Activated naive CD4-positive, alpha-beta T cell treated with anti-CD3 and anti-CD28 coated beads, Interleukin-2, amount 50 U/mL, for 24 hours (primary cell): ENCODE measurements at regions not wholly inside any gene's neighbourhood (a gene's known extent, or its start where the extent isn't known, plus 50 kb on each side); places are given as distances from the start of the nearest gene placed in this dataset.

Experiments
- H3K27ac Mint-ChIP-seq: one replicate; pipeline ENCODE4 v1.8.0; 2021; ENCODE audit warnings: mild to moderate bottlenecking, mixed read lengths
- H3K27me3 Mint-ChIP-seq: one replicate; pipeline ENCODE4 v1.8.0; 2021; ENCODE audit warnings: mixed read lengths
- H3K36me3 Mint-ChIP-seq: one replicate; pipeline ENCODE4 v1.8.0; 2021; ENCODE audit warnings: mixed read lengths
- H3K4me1 Mint-ChIP-seq: one replicate; pipeline ENCODE4 v1.8.0; 2021; ENCODE audit warnings: mixed read lengths
- H3K4me3 Mint-ChIP-seq: one replicate; pipeline ENCODE4 v1.8.0; 2021; ENCODE audit warnings: mild to moderate bottlenecking, mixed read lengths
- H3K9me3 Mint-ChIP-seq: one replicate; pipeline ENCODE4 v1.8.0; 2021; ENCODE audit warnings: mixed read lengths

DNA sequence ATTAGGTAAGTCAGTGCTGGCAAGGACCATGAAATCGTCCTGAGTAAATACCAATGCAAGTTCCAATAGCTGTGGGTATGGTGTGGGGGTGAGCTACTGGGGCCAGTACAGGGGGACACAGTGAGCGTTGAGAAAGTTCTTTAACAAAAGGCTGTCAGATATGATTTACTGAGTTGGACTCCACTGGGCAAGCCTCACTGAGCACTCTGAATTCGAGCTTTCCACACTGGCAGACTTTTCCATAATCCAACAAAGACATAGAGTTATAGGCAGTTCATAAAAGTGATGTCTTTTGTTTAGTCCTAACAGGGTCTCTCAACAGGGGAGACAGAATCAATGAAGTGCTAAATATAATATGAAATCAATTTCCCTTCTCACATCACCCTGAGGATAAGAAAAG lies 489.0 kb downstream of the KCNJ2 start:
- Mint-ChIP-seq H3K4me1 (no peaks in the 10 kb centered on the region), H3K4me3 (no peak overlapping the region), H3K27me3 (no peaks in the 10 kb centered on the region), H3K27ac (no peak overlapping the region), H3K9me3 (no peaks in the 10 kb centered on the region), H3K36me3 (no peaks in the 10 kb centered on the region)

DNA sequence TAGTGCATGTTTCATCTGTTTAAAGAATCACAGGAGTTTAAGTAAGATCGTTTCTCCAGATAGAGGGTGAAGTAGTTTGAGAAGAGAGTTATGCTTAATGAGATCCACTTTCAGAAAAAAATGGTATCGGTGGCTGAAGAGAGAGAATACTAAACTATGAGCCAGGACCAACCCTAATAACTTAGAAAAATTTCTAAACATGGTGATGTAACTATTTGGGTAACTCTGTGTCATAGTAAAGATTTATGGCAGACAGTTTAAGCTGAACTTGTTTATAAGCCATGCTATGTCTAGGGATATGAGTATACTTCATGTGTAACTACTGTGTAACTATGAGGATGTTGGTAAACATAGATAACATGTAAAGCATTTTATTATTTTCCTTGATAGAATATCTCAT lies 489.5 kb downstream of the KCNJ2 start:
- no peaks in the 10 kb centered on the region for H3K36me3 Mint-ChIP-seq
- H3K9me3 Mint-ChIP-seq = no peaks in the 10 kb centered on the region
- no peak overlapping the region for H3K4me3 Mint-ChIP-seq
- H3K4me1 Mint-ChIP-seq = no peaks in the 10 kb centered on the region
- H3K27me3 Mint-ChIP-seq = no peaks in the 10 kb centered on the region
- H3K27ac Mint-ChIP-seq = no peak overlapping the region

DNA sequence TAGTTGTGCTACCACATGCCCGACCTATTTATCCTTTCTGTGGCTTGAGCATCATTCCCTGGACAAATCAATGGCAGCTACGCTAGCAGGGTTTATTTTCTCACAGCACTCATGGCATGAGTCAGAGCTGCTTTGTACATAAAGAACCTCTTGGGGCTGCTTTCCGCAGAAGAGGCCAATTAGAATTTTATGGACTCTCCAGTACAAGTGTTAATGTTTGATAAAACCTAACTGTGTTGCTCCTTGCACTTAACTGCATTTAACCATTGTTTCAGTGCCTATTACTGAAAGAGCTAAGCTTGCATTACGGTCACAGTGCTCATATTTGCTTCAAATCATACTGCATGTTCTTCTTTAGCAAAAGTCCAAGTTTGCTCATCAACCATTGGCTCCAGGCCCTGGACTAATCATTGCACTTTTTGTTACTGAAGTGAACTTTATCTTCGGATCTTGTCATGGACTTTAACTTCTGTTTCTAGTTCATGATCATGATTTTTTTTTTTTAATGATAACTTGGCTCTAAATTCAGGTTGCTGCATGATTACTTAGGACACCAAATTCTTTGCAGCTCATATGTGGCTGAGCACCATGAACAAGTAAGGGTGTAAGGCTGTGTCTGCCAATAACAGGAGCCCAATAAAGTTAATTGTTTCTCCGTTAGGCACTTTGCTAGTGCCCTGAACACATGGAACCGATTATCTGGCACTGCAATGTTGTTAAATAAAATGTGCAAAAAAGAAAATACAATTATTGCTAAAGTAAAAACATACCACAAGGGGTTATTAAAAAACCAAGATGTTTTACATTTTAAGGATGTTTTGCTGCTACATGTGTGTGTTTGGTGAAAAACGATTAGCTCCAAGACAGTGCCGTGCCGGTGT lies 492.2 kb downstream of the KCNJ2 start:
- no peak overlapping the region for H3K4me3 Mint-ChIP-seq
- no peaks in the 10 kb centered on the region for H3K9me3 Mint-ChIP-seq
- H3K36me3 Mint-ChIP-seq = no peaks in the 10 kb centered on the region
- no peaks in the 10 kb centered on the region for H3K27me3 Mint-ChIP-seq
- no peak overlapping the region for H3K27ac Mint-ChIP-seq
- no peaks in the 10 kb centered on the region for H3K4me1 Mint-ChIP-seq

DNA sequence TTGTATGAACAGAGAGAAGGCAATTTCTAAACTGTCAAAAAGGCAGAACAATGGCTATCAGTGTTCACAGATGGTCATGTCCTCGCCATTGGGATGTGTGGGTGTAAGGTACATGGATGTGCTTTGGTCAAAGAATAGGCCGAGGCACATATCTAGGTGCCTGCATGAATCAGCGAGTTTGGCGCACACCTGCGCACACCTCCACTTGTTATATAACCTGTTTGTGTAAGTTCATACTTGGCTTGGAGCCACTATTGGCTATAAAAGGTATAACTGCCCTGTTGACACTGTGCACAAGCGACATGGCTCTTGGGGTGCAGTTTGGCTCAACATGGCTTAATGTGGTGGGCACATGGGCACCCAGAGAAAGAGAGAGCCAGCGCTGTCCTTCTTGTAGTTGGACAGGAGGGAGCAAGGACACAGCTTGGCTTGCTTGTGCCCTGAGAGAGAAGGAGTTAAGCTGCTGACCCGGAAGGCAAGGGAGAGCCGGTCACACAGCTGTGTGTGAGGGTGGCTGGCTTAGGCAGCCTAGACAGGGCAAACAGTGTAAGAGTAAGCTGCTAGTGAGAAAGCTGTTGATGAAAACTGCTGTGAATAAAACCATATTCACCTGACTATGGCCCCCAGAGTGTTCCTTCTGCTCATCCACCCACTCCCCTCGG lies 499.1 kb downstream of the KCNJ2 start:
- Mint-ChIP-seq H3K27me3 (no peaks in the 10 kb centered on the region), H3K27ac (no peak overlapping the region), H3K4me1 (no peaks in the 10 kb centered on the region), H3K4me3 (no peak overlapping the region), H3K36me3 (no peaks in the 10 kb centered on the region), H3K9me3 (no peaks in the 10 kb centered on the region)

DNA sequence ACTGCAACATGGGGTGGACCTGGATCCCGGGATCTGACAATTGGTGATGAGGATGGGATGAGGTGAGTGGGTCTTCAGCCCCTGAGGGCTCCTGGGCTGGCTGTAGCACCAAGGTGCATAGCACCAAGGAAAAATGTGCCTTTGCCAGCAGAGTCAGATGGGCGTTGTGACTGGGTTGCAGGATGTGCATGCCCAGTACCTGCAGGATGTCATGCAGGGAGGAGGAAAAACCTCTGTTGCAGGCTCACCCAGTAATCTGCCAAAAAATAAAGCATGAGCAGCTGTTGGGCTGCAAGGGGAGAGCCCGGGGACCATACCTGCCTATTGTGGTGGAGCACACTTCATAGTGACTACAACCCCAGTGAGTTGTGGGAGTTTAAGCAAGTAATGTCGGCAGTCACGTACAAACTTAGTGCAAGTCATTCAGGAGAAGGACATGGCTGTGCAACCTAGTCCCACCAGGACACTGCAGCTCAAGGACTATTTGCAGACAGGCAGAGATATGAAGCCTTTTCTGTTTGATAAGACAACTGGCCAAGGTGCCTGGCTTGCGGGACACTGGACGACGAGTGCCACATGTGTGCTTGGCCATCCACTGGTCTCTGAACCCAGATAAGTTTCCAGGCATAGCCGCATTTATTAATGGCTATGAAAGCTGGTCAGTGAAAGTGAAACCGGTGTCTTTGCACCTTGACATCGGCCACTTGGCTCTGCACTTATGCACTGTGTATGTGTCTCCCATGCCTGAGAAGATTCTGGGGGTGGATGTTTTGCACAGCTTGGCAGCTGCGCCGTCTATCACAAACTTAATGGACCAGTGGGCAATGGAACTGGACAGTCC lies 499.8 kb downstream of the KCNJ2 start:
- Mint-ChIP-seq H3K36me3 (no peaks in the 10 kb centered on the region), H3K9me3 (no peaks in the 10 kb centered on the region), H3K27ac (no peak overlapping the region), H3K4me1 (no peaks in the 10 kb centered on the region), H3K27me3 (no peaks in the 10 kb centered on the region), H3K4me3 (no peak overlapping the region)

DNA sequence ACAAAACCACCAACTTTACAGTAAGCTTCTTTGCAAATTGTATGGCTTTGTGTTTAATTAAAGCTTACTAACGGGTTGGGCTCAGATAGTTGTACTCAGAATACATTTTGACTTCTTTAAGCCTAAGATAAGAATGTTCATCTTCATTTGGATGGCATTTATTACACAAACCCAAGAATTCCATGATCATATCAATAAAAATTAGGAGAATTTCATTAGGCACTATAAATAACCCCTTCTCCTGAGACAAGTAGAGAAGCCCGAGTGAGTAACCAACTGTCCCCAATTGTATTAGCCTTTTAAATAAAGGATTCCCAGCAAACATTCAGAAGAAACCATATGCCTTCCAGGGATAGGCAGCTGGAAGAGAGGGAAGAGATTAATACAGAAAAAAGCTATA lies 504.7 kb downstream of the KCNJ2 start:
- no peaks in the 10 kb centered on the region for H3K27me3 Mint-ChIP-seq
- no peak overlapping the region for H3K4me3 Mint-ChIP-seq
- no peaks in the 10 kb centered on the region for H3K36me3 Mint-ChIP-seq
- no peak overlapping the region for H3K27ac Mint-ChIP-seq
- H3K9me3 Mint-ChIP-seq = no peaks in the 10 kb centered on the region
- no peaks in the 10 kb centered on the region for H3K4me1 Mint-ChIP-seq

DNA sequence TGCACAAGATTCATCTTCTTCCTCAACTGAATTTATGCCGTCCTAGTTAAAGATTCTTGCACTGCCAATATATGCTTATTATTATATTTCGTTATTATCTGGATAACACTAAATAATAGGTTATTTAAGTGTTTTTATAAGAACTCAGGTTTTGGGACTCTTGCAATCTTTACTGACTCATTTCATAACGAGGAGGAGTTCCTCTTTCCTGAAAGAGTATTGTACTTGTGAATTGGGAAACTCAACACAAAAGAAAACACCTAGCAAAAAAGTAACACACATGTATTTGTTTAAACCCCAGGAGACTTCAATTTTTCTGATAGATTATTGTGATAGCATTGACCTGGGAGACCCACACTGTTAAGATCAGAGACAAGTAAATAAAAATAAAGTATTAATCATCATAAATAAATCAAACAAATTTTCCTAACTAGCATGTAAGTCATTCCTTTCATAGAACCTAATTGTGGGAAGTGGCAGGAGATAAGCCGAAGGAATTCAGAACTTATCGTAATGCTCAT lies 505.8 kb downstream of the KCNJ2 start:
- H3K4me3 Mint-ChIP-seq = no peak overlapping the region
- no peaks in the 10 kb centered on the region for H3K9me3 Mint-ChIP-seq
- no peaks in the 10 kb centered on the region for H3K4me1 Mint-ChIP-seq
- H3K36me3 Mint-ChIP-seq = no peaks in the 10 kb centered on the region
- no peaks in the 10 kb centered on the region for H3K27me3 Mint-ChIP-seq
- no peak overlapping the region for H3K27ac Mint-ChIP-seq

DNA sequence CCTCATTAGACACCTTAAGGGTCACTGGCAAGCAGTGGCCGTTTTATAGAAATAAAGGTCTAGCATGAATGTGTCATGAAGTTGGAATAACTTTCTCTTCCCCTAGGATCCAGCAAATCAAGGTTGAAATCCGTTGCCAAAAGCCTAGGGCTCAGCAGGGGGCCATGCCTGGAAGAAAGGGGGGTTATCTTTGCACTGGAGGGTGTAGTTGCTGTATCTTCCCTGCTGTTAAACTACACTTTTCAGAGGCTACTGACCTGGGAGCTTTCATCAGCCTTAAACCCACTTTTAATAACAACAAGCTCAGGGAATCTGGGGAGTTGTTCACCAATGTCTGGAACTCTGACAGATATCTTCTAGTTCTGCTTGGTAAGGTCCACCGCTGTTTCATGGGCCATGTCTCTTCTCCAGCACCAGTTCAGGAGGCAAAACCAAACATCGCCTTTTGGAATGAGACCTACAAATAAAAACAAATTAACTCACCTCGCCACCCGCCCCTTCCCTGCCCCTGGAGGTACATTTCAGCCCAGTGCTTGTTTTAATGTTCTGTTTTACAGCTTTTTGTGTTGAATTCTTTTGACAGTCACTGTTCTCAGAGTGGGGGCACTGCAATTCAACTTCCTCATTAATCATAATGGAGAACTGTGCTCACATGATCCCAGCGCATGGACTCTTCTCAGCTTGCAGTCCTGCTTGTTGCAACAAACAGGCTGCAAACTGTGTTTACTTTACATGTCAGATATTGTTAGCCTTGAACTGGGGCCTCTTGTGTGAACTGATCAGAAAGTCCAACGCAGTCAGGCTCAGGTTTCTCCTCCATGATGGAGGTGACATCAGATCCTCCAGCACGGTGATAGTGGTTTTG lies 508.7 kb downstream of the KCNJ2 start:
- no peak overlapping the region for H3K27ac Mint-ChIP-seq
- H3K4me3 Mint-ChIP-seq = no peak overlapping the region
- H3K9me3 Mint-ChIP-seq = no peaks in the 10 kb centered on the region
- no peaks in the 10 kb centered on the region for H3K4me1 Mint-ChIP-seq
- no peaks in the 10 kb centered on the region for H3K27me3 Mint-ChIP-seq
- no peaks in the 10 kb centered on the region for H3K36me3 Mint-ChIP-seq

DNA sequence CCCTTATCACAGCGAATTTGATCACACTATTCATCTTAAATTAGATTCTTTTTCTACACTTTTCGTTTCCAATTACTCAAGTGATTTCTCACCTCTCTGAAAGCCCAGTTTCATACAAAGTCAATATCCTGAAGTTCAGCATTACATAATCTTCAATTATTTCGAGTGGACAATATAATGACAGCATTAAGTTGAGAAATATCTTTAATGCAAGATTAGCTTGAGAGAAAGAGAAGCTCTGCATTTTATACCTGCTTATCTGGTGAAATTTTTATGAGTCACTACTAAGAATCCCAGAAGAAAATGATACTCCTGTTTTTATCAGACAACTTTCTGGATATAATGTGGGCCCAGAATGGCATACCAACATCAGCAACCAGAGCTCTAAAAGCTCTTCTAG lies 509.6 kb downstream of the KCNJ2 start:
- H3K27me3 Mint-ChIP-seq = no peaks in the 10 kb centered on the region
- no peaks in the 10 kb centered on the region for H3K9me3 Mint-ChIP-seq
- no peaks in the 10 kb centered on the region for H3K36me3 Mint-ChIP-seq
- H3K4me1 Mint-ChIP-seq = no peaks in the 10 kb centered on the region
- H3K27ac Mint-ChIP-seq = no peak overlapping the region
- no peak overlapping the region for H3K4me3 Mint-ChIP-seq

DNA sequence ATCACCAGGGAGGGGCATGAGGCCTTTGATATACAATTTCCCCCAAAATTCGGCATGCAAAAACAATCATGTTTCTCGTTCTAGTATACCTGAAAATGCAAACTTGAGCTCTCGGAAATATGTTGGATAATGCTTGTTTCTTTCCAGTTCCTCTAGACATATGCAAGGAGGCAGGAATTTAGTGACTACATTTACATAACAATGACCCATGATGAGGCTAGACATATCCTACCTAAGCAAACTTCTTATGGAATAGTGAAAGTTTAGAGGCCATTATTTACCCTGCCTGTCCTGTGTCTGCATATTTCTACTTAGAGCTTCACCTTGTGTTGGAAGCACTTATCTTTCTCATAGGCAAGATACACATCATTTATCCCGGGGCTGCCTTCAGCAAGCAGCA lies 514.6 kb downstream of the KCNJ2 start:
- H3K4me3 Mint-ChIP-seq = no peak overlapping the region
- H3K9me3 Mint-ChIP-seq = peaks cover 4% of the 10 kb centered on the region
- H3K27me3 Mint-ChIP-seq = no peaks in the 10 kb centered on the region
- no peaks in the 10 kb centered on the region for H3K4me1 Mint-ChIP-seq
- no peak overlapping the region for H3K27ac Mint-ChIP-seq
- no peaks in the 10 kb centered on the region for H3K36me3 Mint-ChIP-seq

DNA sequence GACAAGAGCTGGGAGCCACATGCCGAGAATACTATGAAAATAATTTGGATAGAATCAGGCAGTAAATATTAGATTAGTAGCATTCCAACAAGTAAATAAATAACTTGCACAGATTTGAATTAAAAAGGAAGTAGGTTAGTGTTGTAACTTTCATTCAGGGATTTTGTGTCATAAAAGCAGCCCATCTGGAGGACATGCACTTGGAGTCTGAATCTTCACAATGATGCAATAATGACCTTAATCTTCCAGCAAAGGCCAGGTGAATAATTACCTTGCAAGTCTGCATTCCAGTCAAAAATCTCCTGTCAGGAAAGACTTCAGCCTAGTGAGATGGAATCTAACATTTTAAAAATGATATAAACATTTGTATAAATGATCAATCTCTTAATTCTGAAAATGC lies 518.1 kb downstream of the KCNJ2 start:
- Mint-ChIP-seq H3K36me3 (no peaks in the 10 kb centered on the region), H3K4me1 (no peaks in the 10 kb centered on the region), H3K27me3 (no peaks in the 10 kb centered on the region), H3K9me3 (peaks cover 4% of the 10 kb centered on the region), H3K4me3 (no peak overlapping the region), H3K27ac (no peak overlapping the region)

DNA sequence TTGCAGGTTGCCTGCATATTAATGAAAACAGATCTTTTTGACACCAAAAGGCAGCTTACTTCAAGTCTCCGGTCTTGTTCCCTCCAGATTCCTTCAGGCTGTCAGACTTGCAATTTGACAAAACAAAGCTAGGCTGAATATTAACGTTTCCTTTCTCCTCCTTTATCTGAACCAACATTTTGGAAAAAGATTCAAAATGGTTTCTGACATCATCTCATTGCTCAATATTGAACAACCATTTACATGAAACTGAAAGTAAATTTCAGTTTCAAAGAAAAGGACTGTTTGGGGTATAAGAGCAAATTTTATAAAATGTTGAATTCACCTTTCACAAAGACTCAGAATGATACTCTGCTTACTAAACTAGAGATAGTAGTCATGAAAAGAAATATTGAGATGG lies 521.8 kb downstream of the KCNJ2 start:
- Mint-ChIP-seq H3K27ac (no peak overlapping the region), H3K27me3 (no peaks in the 10 kb centered on the region), H3K4me3 (no peak overlapping the region), H3K36me3 (no peaks in the 10 kb centered on the region), H3K9me3 (peaks cover 1% of the 10 kb centered on the region), H3K4me1 (no peaks in the 10 kb centered on the region)

DNA sequence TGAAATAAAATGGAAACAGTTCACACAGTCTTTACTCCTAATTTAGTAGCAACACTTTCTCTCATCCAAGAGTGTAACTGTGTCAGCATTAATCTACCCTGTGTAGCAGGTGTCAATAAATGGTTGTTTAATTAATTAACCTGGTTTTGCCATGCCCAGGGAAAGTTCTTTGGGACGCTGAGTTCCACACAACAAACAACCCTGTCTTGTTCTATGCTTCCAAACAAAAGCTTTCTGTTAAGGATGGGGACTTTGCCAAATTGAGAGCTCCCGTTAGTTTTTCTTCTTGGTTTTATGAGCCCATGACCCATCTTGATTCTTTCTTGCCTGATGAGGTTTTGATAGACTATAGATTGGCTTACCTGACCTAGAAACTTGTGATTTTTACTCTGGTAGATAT lies 530.1 kb downstream of the KCNJ2 start:
- no peaks in the 10 kb centered on the region for H3K36me3 Mint-ChIP-seq
- no peak overlapping the region for H3K4me3 Mint-ChIP-seq
- H3K9me3 Mint-ChIP-seq = no peaks in the 10 kb centered on the region

DNA sequence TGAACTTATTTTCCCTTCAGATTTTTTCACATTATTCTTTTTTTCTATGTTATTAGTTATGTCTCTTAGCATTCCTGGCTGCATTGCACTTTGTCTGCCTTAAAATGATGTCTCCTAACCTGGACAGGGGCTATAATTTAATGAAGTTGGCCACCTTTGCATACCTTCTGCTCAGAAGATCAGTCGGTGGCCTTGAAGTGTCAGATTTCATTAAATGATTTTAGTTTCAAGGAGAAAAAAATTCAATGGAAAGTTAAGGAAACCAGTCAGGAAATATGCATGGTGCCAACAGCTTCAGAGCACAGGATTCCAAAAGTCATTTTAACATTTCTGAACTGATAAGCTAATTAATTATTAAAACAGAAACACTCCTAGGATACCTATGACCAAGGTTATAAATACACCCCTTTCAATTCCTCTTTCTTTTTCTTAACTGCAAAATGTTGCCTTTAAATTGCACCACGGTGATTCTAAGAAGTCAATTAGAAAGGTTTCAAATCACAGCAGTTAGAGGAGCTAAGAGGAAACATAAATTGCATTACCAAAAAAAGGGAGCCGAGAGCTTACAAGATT lies 533.4 kb downstream of the KCNJ2 start:
- H3K4me3 Mint-ChIP-seq = no peak overlapping the region
- H3K36me3 Mint-ChIP-seq = no peaks in the 10 kb centered on the region
- H3K4me1 Mint-ChIP-seq = no peaks in the 10 kb centered on the region
- no peaks in the 10 kb centered on the region for H3K9me3 Mint-ChIP-seq
- no peak overlapping the region for H3K27ac Mint-ChIP-seq
- no peaks in the 10 kb centered on the region for H3K27me3 Mint-ChIP-seq

More for the DNA sequence above, 530.1 kb downstream of the KCNJ2 start:
- Mint-ChIP-seq H3K27me3 (no peaks in the 10 kb centered on the region), H3K4me1 (no peaks in the 10 kb centered on the region), H3K27ac (no peak overlapping the region)

DNA sequence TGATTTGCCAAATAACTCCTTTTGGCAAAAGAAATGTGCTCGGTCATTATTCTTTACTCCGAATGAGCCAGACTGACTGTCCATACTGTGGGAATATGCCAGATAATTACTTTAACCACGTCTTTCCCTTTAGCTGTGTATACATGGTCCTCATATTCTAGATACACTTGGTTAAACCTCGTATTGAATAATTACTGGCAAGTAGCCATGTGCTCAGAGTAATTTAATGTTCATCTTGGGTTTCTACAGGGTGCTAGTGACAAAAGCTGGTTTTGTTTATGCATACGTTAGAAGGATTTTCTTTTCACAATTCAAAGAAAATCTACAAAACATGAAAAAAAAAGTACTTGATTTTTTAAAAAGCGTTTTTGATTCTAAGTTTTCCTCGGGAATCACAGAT lies 540.3 kb downstream of the KCNJ2 start:
- no peaks in the 10 kb centered on the region for H3K27me3 Mint-ChIP-seq
- H3K36me3 Mint-ChIP-seq = no peaks in the 10 kb centered on the region
- peaks cover 5% of the 10 kb centered on the region for H3K9me3 Mint-ChIP-seq
- no peak overlapping the region for H3K27ac Mint-ChIP-seq
- H3K4me1 Mint-ChIP-seq = no peaks in the 10 kb centered on the region
- H3K4me3 Mint-ChIP-seq = no peak overlapping the region
